ENCODE measurements at regions not wholly inside any gene's neighbourhood (a gene's known extent, or its start where the extent isn't known, plus 50 kb on each side); places are given as distances from the start of the nearest gene placed in this dataset.

GRCh38 chr3:113151461-113152031 is 59.8 kb upstream of the BOC start:
- no peak overlapping the region for H3K27ac ChIP-seq
- TF ChIP-seq, protein P1, sequence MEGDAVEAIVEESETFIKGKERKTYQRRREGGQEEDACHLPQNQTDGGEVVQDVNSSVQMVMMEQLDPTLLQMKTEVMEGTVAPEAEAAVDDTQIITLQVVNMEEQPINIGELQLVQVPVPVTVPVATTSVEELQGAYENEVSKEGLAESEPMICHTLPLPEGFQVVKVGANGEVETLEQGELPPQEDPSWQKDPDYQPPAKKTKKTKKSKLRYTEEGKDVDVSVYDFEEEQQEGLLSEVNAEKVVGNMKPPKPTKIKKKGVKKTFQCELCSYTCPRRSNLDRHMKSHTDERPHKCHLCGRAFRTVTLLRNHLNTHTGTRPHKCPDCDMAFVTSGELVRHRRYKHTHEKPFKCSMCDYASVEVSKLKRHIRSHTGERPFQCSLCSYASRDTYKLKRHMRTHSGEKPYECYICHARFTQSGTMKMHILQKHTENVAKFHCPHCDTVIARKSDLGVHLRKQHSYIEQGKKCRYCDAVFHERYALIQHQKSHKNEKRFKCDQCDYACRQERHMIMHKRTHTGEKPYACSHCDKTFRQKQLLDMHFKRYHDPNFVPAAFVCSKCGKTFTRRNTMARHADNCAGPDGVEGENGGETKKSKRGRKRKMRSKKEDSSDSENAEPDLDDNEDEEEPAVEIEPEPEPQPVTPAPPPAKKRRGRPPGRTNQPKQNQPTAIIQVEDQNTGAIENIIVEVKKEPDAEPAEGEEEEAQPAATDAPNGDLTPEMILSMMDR (conservative IDR thresholded peaks at IDR 0.05) = no peak

GRCh38 chr3:113152849-113153248 is 58.5 kb upstream of the BOC start:
- TF ChIP-seq, protein P1 (conservative IDR thresholded peaks at IDR 0.05) = no peak
- H3K27ac ChIP-seq = no peak overlapping the region

DNA sequence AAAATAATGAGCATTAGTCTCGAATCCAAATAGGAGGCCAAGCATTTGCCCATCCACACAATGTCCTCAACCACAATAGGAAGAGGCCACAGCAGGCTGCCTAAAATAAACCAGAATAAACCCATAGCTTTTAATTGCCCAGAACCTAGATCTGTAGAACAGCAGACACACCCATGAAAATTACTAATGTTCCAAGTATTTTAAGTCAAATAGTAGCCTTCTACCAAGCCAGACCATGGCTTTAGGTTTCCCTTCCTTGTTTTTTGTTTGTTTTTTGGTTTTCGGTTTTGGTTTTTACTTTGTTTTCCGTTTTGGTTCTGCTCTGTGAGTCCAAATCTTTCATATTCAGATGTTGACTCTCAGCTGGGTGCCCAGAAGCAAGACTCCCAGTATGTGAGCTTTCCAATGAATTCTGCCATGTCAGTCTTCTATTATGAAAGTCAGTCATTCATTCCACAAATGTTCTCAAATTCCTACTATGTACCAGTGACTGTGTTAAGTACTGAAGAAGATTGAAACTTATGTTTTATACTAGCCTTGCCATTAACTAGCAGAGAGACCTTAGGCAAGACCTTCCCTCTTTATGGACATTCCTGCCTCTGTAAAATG is 57.8 kb upstream of the BOC start:
- no peak overlapping the region for H3K27ac ChIP-seq

DNA sequence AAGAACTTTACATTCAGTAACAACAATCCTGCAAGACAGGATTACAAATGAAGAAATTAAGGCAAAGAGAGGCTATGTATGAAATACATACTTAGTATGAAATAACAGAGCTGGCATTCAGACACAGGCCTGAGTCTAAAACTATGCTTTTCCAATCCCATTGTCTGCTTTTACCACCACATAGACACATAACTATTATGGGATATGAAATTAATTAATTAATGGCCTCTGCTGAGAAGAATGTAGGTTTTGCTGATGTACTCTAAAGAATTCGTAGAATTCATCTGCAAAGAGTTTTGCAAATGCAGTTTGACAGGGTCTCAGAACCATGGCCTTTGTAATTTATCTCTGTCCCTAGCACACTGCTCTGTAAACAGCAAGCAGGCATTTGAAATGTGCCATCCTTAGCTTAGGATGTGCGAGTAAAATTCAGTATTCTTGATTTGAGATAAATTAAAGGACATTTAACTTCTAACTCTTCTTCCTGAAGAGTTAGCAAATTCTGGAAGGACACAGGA is 54.5 kb upstream of the BOC start:
- TF ChIP-seq, protein P1 (conservative IDR thresholded peaks at IDR 0.05) = no peak
- no peak overlapping the region for H3K27ac ChIP-seq

More for the DNA sequence above, 57.8 kb upstream of the BOC start:
- TF ChIP-seq, protein P1 (conservative IDR thresholded peaks at IDR 0.05) = no peak

DNA sequence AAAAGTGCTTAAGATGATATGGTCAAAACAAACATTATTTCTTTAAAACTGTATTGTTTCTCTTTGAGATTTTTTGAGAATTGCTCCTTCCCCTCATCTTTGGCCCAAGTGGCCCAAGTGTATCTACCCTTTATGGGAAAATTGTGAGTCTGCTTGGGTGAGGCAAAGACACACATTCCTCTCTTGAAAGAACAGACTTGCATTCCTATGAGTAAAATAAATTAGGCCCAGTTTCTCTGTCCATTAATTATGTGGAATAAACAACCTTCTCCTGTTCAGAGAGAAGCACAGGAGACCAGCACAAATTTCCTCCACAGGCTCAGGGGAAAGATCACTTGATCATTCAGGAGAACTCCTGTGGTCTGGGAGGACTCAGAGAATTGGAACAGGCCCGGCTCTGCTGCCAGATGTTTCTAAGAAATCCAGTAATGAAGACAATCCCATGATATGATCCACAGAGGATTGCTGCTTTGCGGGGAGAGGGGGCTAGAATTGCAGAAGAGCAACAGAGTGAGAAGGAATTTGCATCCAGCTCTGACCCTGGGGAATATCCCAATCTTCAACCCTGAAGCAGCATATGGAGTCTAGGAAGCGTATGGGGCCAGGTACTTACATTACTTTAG is 53.8 kb upstream of the BOC start:
- TF ChIP-seq, protein P1 (conservative IDR thresholded peaks at IDR 0.05) = no peak
- H3K27ac ChIP-seq = no peak overlapping the region

- TF ChIP-seq, protein P1 (conservative IDR thresholded peaks at IDR 0.05) = no peak
- H3K27ac ChIP-seq = no peak overlapping the region
Measured at GRCh38 chr3:113158171-113158570, 53.2 kb upstream of the BOC start.

All from VCaP (cell line).